Progenitor cell of endocrine pancreas (in vitro differentiated cells): ENCODE measurements at regions not wholly inside any gene's neighbourhood (a gene's known extent, or its start where the extent isn't known, plus 50 kb on each side); places are given as distances from the start of the nearest gene placed in this dataset.

ENCODE experiments used
- DNase-seq: peaks from one replicate; pipeline ENCODE4 v3.0.0; 2021; ENCODE audit warnings: low spot score; ENCODE audit not compliant: unreplicated experiment
- H3K27ac Mint-ChIP-seq: 2 replicates; pipeline ENCODE4 v1.8.0; 2021; ENCODE audit warnings: mild to moderate bottlenecking, moderate library complexity, mixed read lengths
- H3K27me3 Mint-ChIP-seq: 2 replicates; pipeline ENCODE4 v1.8.0; 2021; ENCODE audit warnings: mixed read lengths
- H3K36me3 Mint-ChIP-seq: 2 replicates; pipeline ENCODE4 v1.8.0; 2022; ENCODE audit warnings: mixed read lengths; ENCODE audit not compliant: insufficient read depth
- H3K4me1 Mint-ChIP-seq: 2 replicates; pipeline ENCODE4 v1.8.0; 2021; ENCODE audit warnings: low read depth, mixed read lengths
- H3K4me3 Mint-ChIP-seq: 2 replicates; pipeline ENCODE4 v1.8.0; 2021; ENCODE audit warnings: low read depth, mild to moderate bottlenecking, moderate library complexity, mixed read lengths
- H3K9me3 Mint-ChIP-seq: 2 replicates; pipeline ENCODE4 v1.8.0; 2021; ENCODE audit warnings: low read depth, mixed read lengths
- CTCF ChIP-seq: fragments of 200-600 bp; sonication (generic); IDR thresholded peaks from one replicate; pipeline ENCODE4 v1.5.0; 2021; ENCODE audit warnings: antibody characterized with exemption, mild to moderate bottlenecking; ENCODE audit not compliant: unreplicated experiment

- DNase-seq: no peak
- no peak overlapping the region for H3K4me3 Mint-ChIP-seq
- TF ChIP-seq CTCF: no peak
- no peaks in the 10 kb centered on the region for H3K9me3 Mint-ChIP-seq
- no peaks in the 10 kb centered on the region for H3K4me1 Mint-ChIP-seq
- no peaks in the 10 kb centered on the region for H3K36me3 Mint-ChIP-seq
- no peak overlapping the region for H3K27ac Mint-ChIP-seq
- peaks cover 21% of the 10 kb centered on the region for H3K27me3 Mint-ChIP-seq
Measured at GRCh38 chr6:4370066-4370465, 234.7 kb upstream of the ECI2 start.

- no peak for DNase-seq
- no peaks in the 10 kb centered on the region for H3K36me3 Mint-ChIP-seq
- no peak overlapping the region for H3K27ac Mint-ChIP-seq
- H3K9me3 Mint-ChIP-seq: no peaks in the 10 kb centered on the region
- H3K27me3 Mint-ChIP-seq: peaks cover 20% of the 10 kb centered on the region
- no peaks in the 10 kb centered on the region for H3K4me1 Mint-ChIP-seq
- TF ChIP-seq CTCF: no peak
- no peak overlapping the region for H3K4me3 Mint-ChIP-seq
Measured at GRCh38 chr6:4369616-4370015, 234.2 kb upstream of the ECI2 start.

- no peak overlapping the region for H3K27ac Mint-ChIP-seq
- no peak for DNase-seq
- TF ChIP-seq CTCF: no peak
- no peaks in the 10 kb centered on the region for H3K9me3 Mint-ChIP-seq
- H3K36me3 Mint-ChIP-seq: no peaks in the 10 kb centered on the region
- H3K4me3 Mint-ChIP-seq: no peak overlapping the region
- H3K4me1 Mint-ChIP-seq: no peaks in the 10 kb centered on the region
- peaks cover 18% of the 10 kb centered on the region for H3K27me3 Mint-ChIP-seq
Measured at GRCh38 chr6:4368649-4369048, 233.3 kb upstream of the ECI2 start.

GRCh38 chr6:4367643-4368042 lies 232.3 kb upstream of the ECI2 start:
- H3K9me3 Mint-ChIP-seq: no peaks in the 10 kb centered on the region
- H3K4me3 Mint-ChIP-seq: no peak overlapping the region
- DNase-seq: no peak
- no peaks in the 10 kb centered on the region for H3K4me1 Mint-ChIP-seq
- H3K27ac Mint-ChIP-seq: no peak overlapping the region
- H3K36me3 Mint-ChIP-seq: no peaks in the 10 kb centered on the region
- peaks cover 14% of the 10 kb centered on the region for H3K27me3 Mint-ChIP-seq
- TF ChIP-seq CTCF: no peak

- no peak overlapping the region for H3K4me3 Mint-ChIP-seq
- DNase-seq: no peak
- H3K4me1 Mint-ChIP-seq: no peaks in the 10 kb centered on the region
- H3K9me3 Mint-ChIP-seq: no peaks in the 10 kb centered on the region
- TF ChIP-seq CTCF: no peak
- no peaks in the 10 kb centered on the region for H3K36me3 Mint-ChIP-seq
- H3K27me3 Mint-ChIP-seq: peaks cover 14% of the 10 kb centered on the region
- no peak overlapping the region for H3K27ac Mint-ChIP-seq
Measured at GRCh38 chr6:4366635-4367395, 231.4 kb upstream of the ECI2 start.
